ENCODE measurements at regions not wholly inside any gene's neighbourhood (a gene's known extent, or its start where the extent isn't known, plus 50 kb on each side); places are given as distances from the start of the nearest gene placed in this dataset.

GRCh38 chr16:6249863-6250262 is 1082.8 kb upstream of the RBFOX1 start:
- H3K9ac ChIP-seq (ENCODE audit: low read depth, low read length) = no peak overlapping the region
- TF ChIP-seq BHLHE40 (IDR thresholded peaks at IDR 0.05; ENCODE audit: low read depth, low read length) (no peak), POLR2A (IDR thresholded peaks at IDR 0.05; ENCODE audit: low read depth, low read length) (no peak), FOS (IDR thresholded peaks at IDR 0.05; ENCODE audit: low read depth, low read length) (no peak), USF2 (IDR thresholded peaks at IDR 0.05; ENCODE audit: low read depth, low read length) (no peak), RFX5 (IDR thresholded peaks at IDR 0.05; ENCODE audit: low read depth, low read length) (no peak), NFE2L2 (IDR thresholded peaks at IDR 0.05; ENCODE audit: low read depth, low read length) (no peak), SMC3 (IDR thresholded peaks at IDR 0.05; ENCODE audit: low read depth, low read length) (no peak), CTCF (conservative IDR thresholded peaks at IDR 0.05; ENCODE audit: low read depth, low read length) (no peak), MXI1 (IDR thresholded peaks at IDR 0.05; ENCODE audit: borderline replicate concordance, low read depth, low read length) (no peak), RCOR1 (IDR thresholded peaks at IDR 0.05; ENCODE audit: insufficient replicate concordance, low read length) (no peak), MAZ (IDR thresholded peaks at IDR 0.05; ENCODE audit: borderline replicate concordance, low read depth, low read length) (no peak), CHD1 (IDR thresholded peaks at IDR 0.05; ENCODE audit: low read depth, low read length) (no peak), MAFK (IDR thresholded peaks at IDR 0.05; ENCODE audit: low read depth, low read length) (no peak), RAD21 (IDR thresholded peaks at IDR 0.05; ENCODE audit: low read length) (no peak), CEBPB (IDR thresholded peaks at IDR 0.05; ENCODE audit: low read depth, low read length) (no peak), ELK1 (IDR thresholded peaks at IDR 0.05; ENCODE audit: borderline replicate concordance, low read depth, low read length) (no peak)
- no TSS peak for BruUV-seq (replicated peaks)
- H3K4me3 ChIP-seq (ENCODE audit: insufficient read depth, low read depth, low read length) = no peak overlapping the region
- no peak overlapping the region for H4K91ac ChIP-seq (ENCODE audit: insufficient read depth, low read depth, low read length)
- no peak overlapping the region for H2BK5ac ChIP-seq (ENCODE audit: low read depth, low read length, poor library complexity, severe bottlenecking)
- in situ Hi-C loops (cut with MboI; ENCODE audit: low sequenced_read_pairs) = no loop called here
- intact Hi-C loops (cut with micrococcal nuclease) = no loop called here
- no peaks in the 10 kb centered on the region for H4K20me1 ChIP-seq (ENCODE audit: insufficient read depth, low read length)
- CTCF ChIA-PET = no interaction called here
- no peak overlapping the region for H4K5ac ChIP-seq (ENCODE audit: low read depth, low read length)
- POLR2A ChIA-PET (ENCODE audit: unreplicated experiment) = no interaction called here
- H3K9me3 ChIP-seq (ENCODE audit: control insufficient read depth, insufficient read depth, low read length) = peaks cover 11% of the 10 kb centered on the region
- no peak overlapping the region for H3K18ac ChIP-seq (ENCODE audit: low read depth, low read length)
- H3K4me1 ChIP-seq (ENCODE audit: control insufficient read depth, insufficient read depth, low read length) = no peaks in the 10 kb centered on the region
- H3K79me1 ChIP-seq (ENCODE audit: low read depth in 1 of 2, low read length in 2 of 2) = no peaks in the 10 kb centered on the region
- no peak overlapping the region for H2BK120ac ChIP-seq (ENCODE audit: low read depth, low read length)
- no peak overlapping the region for H2AK9ac ChIP-seq (replicated peaks; ENCODE audit: low read depth, low read length, poor library complexity)
- H4K8ac ChIP-seq (ENCODE audit: low read depth in 2 of 2, low read length in 2 of 2) = no peak overlapping the region
- H3K56ac ChIP-seq (ENCODE audit: extremely low read depth, insufficient read depth, low read length) = no peak overlapping the region
- no peaks in the 10 kb centered on the region for H3K36me3 ChIP-seq (ENCODE audit: control insufficient read depth, insufficient read depth, low read length)
- no peak overlapping the region for H2AK5ac ChIP-seq (ENCODE audit: low read depth, low read length)
- H3K4ac ChIP-seq (ENCODE audit: low read depth, low read length) = no peak overlapping the region
- H3K9me1 ChIP-seq (ENCODE audit: insufficient read depth, low read length) = no peaks in the 10 kb centered on the region
- no CpG with 5 or more reads among the region's 4 CpGs for whole genome bisulfite sequencing, 2 experiments (ENCODE audit: extremely low coverage in 2 of 2, insufficient read length in 1 of 2)
- no peak overlapping the region for H3K23ac ChIP-seq (ENCODE audit: low read depth, low read length)
- no peak overlapping the region for H2AFZ ChIP-seq (replicated peaks; ENCODE audit: low read length, poor library complexity)
- no peak overlapping the region for H2BK20ac ChIP-seq (ENCODE audit: low read depth, low read length)
- ATAC-seq (ENCODE audit: low read depth) (no peak), DNase-seq (no peak)
- no peak overlapping the region for H3K14ac ChIP-seq (replicated peaks; ENCODE audit: low read depth, low read length)
- dilution Hi-C loops (cut with HindIII; ENCODE audit: low sequenced_read_pairs, unreplicated experiment) = no loop called here
- H3K27ac ChIP-seq (ENCODE audit: insufficient read depth, low read length) = no peak overlapping the region
- no peak overlapping the region for H2BK15ac ChIP-seq (ENCODE audit: low read depth, low read length)
- H3K27me3 ChIP-seq (ENCODE audit: control insufficient read depth, insufficient read depth, low read length) = no peaks in the 10 kb centered on the region
- H3K4me2 ChIP-seq (ENCODE audit: low read depth, low read length) = no peak overlapping the region
